Left colon (tissue), 2 donors: ENCODE measurements at regions not wholly inside any gene's neighbourhood (a gene's known extent, or its start where the extent isn't known, plus 50 kb on each side); places are given as distances from the start of the nearest gene placed in this dataset.
"Not testable (repeated sequence)": the region's sequence is repeated elsewhere in the genome, so short reads cannot be mapped to it uniquely, and the experiment has no call there.

Source experiments
- ATAC-seq: fragments of 200-7000 bp; cut with Tn5 transposase; one replicate; pipeline ENCODE4 v1.9.1; 2020; ENCODE audit warnings: mild to moderate bottlenecking, moderate library complexity
- DNase-seq, 2 donors: peaks; one replicate each; pipeline ENCODE4 v3.0.0-alpha.2; 2020
- intact Hi-C, 2 donors: fragments of 100-400 bp; cut with DNase I in 1 of 2; cut with micrococcal nuclease in 1 of 2; formaldehyde crosslinking; loops; one replicate each; pipeline versions ENCODE4 v1.11.2 to v1.14.0; 2022; cut with DNase I, micrococcal nuclease
- donor health status: DM: no; HTN: no; CAD: no.
- donor health status: DM: yes; HTN: yes; CAD: no.

DNA sequence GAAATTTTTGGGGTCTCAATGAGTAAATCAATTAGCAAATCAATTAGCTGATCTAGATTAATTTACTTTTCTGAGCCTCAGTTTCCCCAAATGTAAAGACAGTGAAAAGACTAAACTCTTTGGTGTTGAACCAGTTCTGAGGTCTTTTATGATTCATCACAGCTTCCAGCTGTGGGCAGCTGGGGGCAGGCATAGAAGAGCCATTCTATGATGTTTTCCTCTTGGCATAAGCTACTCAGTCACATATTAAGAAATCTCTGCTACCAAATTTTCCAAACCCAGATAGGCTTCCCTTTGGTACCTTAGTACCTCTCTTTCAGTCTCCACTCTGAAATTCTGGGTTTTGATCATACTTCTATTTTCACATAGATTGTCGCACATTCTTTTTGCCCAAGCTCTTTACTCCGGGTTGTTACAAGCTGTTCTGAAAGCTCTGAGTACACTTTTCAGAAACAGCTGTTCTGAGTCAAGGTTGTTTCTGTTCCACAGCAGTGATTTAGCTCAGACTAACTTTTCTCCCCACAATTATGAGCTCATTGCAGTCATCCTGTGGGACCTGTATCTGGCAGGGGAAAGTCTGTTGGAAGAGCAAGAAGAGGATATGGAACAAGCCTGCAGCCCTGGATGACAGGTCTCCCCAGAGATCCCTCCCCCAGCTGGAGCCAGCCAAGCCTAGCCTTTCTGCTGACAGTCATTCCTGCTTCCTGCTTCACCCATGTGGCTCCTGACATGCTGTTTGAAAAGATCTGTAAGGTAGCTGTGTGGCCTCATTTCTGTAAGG, 599.6 kb upstream of the GHITM start:
- intact Hi-C loops = no loop called here
- ATAC-seq (no peak), DNase-seq (peak in 1 of 2 donors; percentile 49)

DNA sequence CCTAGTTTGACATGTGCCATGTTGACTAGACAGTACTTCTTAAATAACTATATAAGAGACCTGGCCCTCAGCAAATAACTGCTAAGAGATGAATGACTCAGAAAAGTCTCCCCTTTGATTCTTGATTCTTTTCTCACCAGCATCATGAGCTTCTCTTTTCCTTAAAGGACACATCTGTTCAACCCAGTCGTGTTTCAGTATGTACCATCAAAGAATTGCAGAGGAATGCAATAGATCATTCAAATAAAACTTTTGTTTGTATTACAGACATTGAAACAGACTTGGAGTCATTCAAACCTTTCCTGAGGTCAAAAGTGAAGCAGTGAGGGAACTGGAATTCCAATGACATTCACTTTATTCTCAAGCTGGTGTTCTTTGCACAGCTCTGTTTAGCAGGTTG, 598.3 kb upstream of the GHITM start:
- ATAC-seq (no peak), DNase-seq (no peak)
- intact Hi-C loops = no loop called here

DNA sequence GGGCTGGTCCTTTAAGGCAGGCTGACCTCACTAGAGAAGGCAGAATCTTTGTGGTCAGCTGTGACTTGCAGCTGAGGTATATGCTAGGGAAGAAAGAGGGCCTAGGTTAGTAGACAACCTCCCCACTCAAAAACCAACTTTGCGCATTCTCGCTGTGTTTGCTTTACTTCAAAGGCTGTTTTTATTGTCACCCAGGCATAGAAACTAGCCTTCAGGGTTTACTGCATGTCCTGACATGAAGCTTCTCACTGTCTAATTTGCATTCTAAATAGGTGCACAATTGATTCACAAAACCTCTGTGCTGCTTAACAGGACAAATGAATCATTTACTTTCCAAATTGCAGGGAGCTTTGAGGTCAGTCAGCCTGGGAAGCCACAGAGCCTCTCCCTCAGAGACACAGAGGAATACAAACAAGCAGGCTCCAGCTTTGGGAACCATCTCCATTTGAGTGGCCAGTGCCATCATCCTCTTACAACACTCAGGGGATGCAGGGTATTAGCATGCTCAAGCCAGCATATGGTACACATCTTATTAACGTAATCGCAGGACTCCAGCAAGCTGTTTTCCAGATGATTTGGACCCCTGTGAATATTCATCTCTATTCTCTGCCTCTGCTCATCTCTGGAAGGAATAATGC, 596.4 kb upstream of the GHITM start:
- ATAC-seq (no peak), DNase-seq (no peak)
- intact Hi-C loops = no loop called here

DNA sequence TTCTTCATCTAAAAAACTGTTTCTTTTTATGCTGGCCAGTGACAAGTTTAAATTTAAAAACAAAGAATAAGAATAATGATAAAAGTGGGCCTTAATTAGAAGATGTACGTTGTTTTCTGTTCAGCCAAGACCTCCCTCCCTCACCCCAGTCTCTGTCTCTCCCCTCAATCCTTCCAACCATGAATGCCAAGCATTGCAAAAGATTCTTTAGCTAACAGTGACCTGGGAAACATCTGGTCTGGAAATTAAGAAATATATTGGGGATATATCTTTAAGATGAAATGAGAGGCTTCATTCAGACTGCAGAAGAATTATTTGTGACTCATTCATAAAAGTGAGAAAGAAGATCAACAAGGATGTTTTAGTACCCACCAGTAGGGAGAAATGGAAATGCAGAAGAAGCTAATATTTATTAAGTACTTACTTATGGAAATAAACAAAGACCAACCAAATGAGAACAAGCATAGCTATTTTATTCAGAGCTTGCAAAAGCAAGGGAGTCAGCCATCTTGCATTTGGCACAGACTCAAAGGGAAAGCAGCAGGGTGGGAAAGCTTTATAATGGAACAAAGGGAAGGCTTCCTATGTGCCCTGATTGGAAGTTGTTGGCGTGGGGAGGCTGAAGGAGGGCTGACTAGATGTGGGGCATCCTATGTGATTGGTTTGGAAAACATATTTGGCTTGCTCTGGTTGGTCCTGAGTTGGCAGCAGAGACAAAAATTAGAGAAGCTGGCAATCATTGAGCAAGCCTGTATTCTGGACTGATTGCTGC, 595.4 kb upstream of the GHITM start:
- ATAC-seq (no peak), DNase-seq (no peak)
- intact Hi-C loops = no loop called here

DNA sequence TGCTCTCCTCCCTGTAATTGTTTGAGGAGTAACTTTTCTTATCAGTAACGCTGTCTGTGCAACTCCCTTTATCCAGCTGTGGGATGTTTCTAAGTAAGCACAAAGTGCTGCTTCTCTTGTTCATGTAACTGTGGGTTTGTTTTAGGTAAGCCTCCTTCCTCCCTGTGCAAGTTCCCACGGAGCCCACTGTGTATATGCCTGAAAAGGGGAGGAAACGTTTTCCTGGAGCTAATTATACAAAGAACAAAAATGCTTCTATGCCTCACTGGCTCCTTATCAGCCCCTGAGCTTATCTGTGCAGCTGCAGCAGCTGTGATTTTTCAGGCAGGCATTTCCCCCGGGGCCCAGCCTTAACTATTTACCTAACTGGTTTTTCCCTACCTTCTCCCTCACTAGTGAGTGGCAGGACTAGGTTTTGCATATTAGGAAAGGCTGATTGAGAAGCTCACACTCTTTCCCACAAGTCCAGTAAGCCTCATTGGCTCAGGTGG, 593.4 kb upstream of the GHITM start:
- DNase-seq (no peak), ATAC-seq (no peak)
- intact Hi-C loops = no loop called here

DNA sequence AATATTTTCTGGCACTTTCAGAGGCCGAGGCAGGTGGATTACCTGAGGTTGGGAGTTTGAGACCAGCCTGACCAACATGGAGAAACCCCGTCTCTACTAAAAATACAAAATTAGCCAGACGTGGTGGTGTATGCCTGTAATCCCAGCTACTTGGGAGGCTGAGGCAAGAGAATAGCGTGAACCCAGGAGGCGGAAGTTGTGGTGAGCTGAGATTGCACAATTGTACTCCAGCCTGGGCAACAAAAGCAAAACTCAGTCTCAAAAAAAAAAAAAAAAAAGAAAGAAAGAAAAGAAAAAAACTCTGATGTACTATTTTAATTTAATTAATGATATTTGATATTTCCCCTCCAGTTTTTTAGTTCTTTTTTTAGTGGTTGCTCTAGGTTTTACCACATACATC, 588.1 kb upstream of the GHITM start:
- intact Hi-C loops, DNase-seq, ATAC-seq: not testable (repeated sequence)

DNA sequence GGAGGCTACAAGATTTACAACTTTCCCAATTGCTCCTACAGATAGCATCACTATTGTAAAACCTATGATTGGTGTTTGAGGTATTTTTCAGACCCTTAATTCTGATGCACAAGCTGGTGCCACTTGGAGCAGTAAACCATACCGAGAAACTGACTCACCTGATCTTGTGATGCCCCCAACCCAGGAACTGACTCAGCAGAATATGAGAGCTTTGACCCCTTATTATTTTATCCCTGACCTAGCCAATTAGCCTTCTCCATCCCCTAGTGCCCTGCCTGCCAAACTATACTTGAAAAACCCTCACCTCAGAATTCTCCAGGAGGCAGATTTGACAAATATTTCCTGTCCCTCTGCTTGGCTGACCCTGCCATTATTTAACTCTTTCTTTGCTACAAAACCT, 585.9 kb upstream of the GHITM start:
- intact Hi-C loops = no loop called here
- ATAC-seq = no peak
- DNase-seq = no peak

DNA sequence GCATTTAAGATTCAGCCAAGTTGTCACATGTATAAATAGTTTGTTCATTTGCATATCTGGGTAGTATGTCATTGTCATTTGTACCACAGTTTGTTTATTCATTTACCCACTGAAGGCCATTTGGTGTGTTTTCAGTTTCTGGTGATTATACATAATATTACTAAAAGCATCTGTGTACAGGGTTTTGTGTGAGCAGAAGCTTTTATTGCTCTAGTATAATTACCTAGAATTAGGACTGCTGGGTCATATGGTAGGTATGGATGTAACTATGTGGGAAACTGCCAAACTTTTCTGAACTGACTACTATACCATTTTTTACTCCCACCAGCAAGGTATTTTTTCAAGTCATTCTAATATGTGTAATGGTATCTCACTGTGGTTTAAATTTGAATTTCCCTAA, 584.0 kb upstream of the GHITM start:
- intact Hi-C loops = no loop called here
- ATAC-seq = no peak
- DNase-seq = no peak

DNA sequence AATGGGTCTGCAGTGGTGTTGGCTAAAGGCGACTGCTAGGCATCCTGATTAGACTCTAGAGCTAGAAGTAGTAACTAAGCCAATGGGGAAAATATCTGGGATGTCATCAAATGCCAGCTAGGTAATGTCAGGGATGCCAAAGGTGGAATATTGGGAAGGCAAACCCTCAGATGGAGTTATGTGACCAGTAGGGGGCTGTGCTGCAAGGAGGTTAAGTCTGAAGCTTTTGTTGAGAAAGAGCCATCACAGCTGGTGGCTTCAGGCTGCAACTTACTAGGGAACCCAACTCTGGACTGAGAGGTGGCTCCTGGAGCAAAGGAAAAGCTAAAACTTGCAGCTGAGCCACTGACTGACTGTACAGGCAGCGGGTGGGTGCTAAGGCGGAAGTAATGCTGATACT, 576.9 kb upstream of the GHITM start:
- intact Hi-C loops = no loop called here
- ATAC-seq = no peak
- no peak for DNase-seq

DNA sequence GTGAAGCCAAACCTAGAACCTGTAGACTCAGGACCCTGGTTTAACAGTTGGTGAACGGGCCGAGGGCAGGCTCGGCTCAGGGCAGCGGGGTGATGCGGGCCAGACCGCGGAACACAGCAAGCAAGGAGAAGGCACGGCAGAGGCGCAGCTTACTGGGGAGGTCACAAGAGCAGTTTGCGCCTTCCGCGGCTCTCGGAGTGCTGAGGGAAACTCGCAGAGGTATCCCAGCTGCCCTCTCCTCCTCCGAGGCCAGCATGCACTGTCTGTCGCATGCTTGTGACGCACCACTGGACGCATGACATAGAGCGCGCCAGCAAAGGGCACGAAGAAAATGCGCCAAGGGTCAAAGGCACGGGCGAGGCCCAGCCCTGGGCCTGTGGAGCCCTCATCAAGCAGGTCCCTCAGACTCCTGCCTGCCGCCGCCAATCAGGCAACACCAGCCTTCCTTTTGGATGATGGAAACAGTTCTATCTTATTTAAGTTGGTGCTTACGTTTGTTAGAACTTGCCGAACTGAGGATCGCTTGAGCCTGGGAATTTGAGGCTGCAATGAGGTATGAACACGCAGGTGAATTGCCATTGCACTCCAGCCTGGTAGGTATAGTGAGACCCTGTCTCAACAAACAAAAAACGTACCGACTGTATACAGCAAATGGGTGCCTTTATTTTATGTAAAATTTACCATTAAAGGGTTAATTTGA, 574.3 kb upstream of the GHITM start:
- ATAC-seq = no peak
- DNase-seq = no peak
- intact Hi-C loops = no loop called here

DNA sequence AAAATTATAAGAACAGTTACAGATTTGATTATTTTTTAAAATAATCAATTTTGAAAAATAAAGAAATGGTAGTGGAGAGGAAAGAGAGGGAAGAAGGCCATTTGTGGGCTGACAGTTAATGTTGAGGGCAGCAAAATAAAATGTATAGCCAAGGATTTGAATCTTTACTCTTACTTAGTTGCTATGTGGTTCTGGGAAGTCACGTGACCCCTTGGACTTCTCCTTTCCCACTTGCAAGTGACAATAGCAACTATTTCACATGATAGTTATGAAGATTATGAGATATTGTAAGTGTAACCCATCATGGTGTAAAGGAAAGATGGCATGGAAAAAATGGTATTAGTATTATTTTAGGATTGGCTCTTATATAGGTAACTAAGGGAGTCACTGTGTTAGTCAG, 567.3 kb upstream of the GHITM start:
- no peak for DNase-seq
- ATAC-seq = no peak
- intact Hi-C loops = no loop called here

DNA sequence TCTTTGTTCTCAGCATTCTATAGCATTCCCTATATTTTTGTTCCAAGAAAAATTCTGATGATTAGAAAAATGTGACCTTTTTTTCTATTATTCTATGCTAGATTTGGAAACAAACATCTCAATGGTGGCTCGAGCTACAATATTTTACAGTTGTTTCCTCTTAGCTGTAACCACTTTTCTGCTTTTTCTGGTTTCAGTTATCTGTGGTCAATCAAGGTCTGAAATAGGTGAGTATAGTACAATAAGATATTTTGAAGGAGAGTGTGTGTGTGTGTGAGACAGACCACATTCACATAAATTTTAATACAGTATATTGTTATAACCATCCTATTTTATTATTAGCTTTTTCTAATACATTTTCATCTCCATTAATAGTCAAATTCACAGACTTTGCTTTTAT, 564.5 kb upstream of the GHITM start:
- ATAC-seq (no peak), DNase-seq (no peak)
- intact Hi-C loops = no loop called here

DNA sequence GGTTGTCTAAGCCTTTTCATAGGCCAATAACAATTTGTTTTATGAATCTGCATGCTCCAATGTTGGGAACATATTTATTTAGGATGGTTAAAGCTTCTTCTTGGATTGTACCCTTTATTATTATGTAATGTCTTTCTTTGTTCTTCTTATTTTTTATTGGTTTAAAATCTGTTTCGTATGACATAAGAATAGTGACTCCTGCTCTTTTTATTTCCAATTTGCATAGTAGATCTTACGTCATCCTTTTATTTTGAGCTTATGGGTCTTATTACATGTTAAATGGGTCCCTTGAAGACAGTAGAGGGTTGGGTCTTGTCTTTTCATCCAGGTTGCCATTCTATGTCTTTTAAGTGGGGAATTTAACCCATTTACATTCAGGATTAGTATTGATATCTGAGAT, 561.9 kb upstream of the GHITM start:
- no peak for DNase-seq
- no peak for ATAC-seq
- intact Hi-C loops = no loop called here

DNA sequence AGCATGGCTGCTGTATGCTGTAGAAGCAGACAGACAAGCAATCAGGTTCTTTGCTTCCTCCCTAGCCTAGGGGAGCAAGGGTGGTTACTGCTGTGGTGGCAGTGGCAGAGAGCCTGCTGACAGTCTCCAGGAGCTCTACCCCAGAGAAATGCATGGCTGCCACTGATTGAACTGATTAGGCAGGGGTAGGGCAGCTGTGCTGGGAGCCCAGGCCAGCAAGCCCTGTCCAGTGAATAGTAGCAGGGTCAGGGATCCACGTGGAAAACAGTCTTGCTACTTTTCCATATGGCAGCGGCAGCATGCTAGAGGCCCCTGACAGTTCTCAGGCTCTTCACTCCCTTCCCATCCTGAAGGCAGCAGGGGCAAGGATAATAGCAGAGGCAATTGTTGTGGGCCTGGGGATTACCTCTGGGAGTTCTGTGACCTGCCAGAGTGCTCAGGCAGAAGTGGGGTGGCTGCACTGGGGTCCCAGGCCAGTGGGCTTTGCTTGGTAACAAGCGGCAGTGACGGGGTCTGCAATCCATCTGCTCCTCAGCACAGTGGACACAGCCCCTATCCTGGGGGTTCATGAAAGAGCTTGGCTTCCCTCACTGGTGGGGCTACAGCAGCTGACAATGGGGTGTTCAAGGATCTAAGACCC, 558.8 kb upstream of the GHITM start:
- intact Hi-C loops = no loop called here
- no peak for ATAC-seq
- DNase-seq = no peak

DNA sequence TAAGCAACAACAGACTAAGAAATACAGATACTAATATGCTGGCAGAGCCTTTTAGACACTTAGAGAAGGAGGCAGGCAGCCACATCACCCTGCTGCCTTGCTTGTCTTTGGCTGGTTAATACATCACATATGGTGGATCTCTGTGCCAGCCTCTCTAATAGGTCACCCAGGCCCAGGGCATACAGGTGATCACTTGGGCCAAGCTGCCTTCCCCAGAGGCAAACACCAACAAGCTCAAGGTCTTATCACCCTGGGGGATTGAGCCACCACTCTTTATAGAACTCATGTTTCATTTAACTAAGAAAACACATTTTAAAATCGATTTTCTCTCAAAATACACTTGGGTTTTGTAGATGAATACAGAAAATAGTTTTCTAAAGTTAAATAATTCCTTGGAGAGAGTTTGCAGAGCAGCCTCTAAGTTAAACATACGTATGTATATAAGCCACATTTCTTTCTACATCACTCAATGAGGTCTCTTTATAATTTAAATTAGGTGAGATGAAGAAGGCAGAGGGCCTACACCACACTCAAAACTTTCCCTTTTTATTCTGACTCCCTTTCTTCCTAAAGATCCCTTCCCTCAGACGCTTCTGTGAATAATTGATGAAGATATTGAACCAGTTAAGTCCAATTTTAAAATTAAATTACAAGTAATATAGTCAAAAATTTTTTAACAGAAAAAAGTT, 556.8 kb upstream of the GHITM start:
- DNase-seq = no peak
- intact Hi-C loops = no loop called here
- no peak for ATAC-seq

DNA sequence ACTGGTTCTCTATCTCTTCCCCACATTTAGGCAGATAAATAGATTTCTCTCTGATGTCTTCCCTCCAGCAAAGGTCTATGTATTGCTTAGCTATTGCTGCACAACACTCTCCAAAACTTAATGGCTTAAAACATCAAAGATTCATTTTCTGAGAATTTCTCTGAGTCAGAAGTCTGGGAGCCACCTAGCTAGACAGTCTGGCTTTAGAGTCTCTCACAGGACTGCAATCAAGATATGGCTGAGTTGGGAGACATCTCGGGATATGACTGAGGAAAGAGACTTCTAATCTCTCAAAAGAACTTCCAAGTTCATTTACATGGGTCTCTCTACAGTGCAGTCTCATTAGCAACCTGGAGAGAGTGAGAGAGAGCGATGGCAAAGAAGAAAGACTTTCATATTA, 553.6 kb upstream of the GHITM start:
- no peak for ATAC-seq
- DNase-seq = no peak
- intact Hi-C loops = no loop called here

DNA sequence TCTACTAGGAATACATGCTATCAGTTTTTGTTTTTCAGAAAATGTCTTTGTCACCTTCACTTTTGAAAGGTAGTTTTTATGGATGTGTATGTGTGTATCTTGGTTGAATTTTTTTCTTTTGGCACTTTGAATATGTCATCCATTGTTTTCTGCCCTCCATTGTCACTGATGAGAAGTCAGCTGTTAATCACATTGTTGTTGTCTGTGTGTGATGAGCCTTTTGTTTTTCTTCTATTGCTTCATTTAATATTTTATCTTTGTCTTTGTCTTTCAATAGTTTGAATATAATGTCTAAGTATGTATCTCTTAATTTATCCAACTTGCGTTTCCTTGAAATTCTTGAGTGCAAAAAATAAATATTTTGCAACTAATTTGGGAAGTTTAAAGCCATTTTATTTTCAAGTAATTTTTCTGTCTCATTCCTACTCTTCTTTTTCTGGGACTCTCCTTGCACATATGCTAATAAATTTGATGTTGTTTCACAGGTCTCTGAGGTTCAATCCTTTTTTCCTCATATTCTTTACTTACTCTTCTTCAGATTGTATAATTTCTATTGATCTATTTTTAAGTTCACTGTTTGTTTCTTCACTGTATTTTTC, 546.9 kb upstream of the GHITM start:
- intact Hi-C loops = no loop called here
- no peak for DNase-seq
- ATAC-seq = no peak

DNA sequence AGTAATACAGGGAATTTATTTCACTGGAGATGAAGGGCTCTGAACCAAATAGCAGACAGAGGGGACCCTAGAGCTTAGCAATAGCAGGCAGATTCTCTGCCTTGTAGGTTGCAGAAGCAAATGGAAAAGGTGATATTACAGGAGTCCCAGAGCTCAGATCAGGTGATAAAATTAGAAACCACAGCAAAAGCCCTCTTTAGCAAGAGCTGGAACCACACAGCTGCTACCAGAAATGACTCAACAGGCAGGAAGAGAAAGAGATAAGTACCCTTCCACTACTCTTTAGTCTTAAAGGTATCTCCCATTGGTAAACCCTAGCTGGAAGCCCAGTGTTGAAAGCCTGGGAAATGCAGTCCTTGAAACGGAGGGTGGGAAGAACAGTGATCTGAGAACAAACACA, 535.6 kb upstream of the GHITM start:
- ATAC-seq (no peak), DNase-seq (no peak)
- intact Hi-C loops = no loop called here
